ENCODE measurements at regions not wholly inside any gene's neighbourhood (a gene's known extent, or its start where the extent isn't known, plus 50 kb on each side); places are given as distances from the start of the nearest gene placed in this dataset.

DNA sequence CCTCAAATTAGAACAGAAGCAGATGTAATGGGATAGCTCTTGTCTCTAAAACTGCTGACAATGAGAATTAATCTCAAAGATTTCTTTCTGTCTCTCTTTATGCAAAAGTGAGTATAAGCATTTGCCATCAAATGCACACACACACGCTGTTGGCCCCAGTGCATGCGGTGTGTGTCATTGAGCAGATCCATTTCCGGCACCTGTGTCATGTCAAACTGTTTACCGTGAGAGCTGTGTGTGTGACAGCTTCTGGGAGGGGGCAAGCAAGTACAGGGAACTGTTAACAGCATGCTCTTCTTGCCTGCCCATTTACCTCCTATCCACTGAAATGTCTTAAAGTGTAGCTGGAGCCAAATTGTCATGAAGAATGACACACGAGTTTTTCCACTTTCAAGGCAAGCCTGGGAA, 297.9 kb upstream of the FAT4 start:
- Histone ChIP-seq H2BK20ac (ENCODE audit: low read depth, low read length) (no peak overlapping the region), H3K27ac (ENCODE audit: insufficient read depth, low read length) (no peak overlapping the region), H3K56ac (ENCODE audit: extremely low read depth, insufficient read depth, low read length) (no peak overlapping the region), H3K4me2 (ENCODE audit: low read depth, low read length) (no peak overlapping the region; the same call in 1 of the 2 replicates), H4K91ac (ENCODE audit: insufficient read depth, low read depth, low read length) (no peak overlapping the region), H3K18ac (ENCODE audit: low read depth, low read length) (no peak overlapping the region), H3K4me1 (ENCODE audit: control insufficient read depth, insufficient read depth, low read length) (peaks cover 1% of the 10 kb centered on the region; the same call in 1 of the 2 replicates), H2BK15ac (ENCODE audit: low read depth, low read length) (no peak overlapping the region), H3K36me3 (ENCODE audit: control insufficient read depth, insufficient read depth, low read length) (no peaks in the 10 kb centered on the region), H4K20me1 (ENCODE audit: insufficient read depth, low read length) (no peaks in the 10 kb centered on the region), H2BK120ac (ENCODE audit: low read depth, low read length) (no peak overlapping the region), H3K14ac (replicated peaks; ENCODE audit: low read depth, low read length) (no peak overlapping the region), H3K79me1 (ENCODE audit: low read depth in 1 of 2, low read length in 2 of 2) (no peaks in the 10 kb centered on the region), H2AK9ac (replicated peaks; ENCODE audit: low read depth, low read length, poor library complexity) (no peak overlapping the region), H3K9ac (ENCODE audit: low read depth, low read length) (no peak overlapping the region), H2AFZ (replicated peaks; ENCODE audit: low read length, poor library complexity) (peak overlapping the region; percentile 35), H4K8ac (ENCODE audit: low read depth in 2 of 2, low read length in 2 of 2) (no peak overlapping the region), H2AK5ac (ENCODE audit: low read depth, low read length) (no peak overlapping the region), H3K4ac (ENCODE audit: low read depth, low read length) (no peak overlapping the region), H3K4me3 (ENCODE audit: insufficient read depth, low read depth, low read length) (no peak overlapping the region), H2BK5ac (ENCODE audit: low read depth, low read length, poor library complexity, severe bottlenecking) (no peak overlapping the region), H3K23ac (ENCODE audit: low read depth, low read length) (no peak overlapping the region), H3K9me1 (ENCODE audit: insufficient read depth, low read length) (no peaks in the 10 kb centered on the region), H4K5ac (ENCODE audit: low read depth, low read length) (no peak overlapping the region), H3K9me3 (ENCODE audit: control insufficient read depth, insufficient read depth, low read length) (no peaks in the 10 kb centered on the region), H3K27me3 (ENCODE audit: control insufficient read depth, insufficient read depth, low read length) (no peaks in the 10 kb centered on the region)
- no CpG with 5 or more reads among the region's 5 CpGs for WGBS, 2 experiments (ENCODE audit: extremely low coverage in 2 of 2, insufficient read length in 1 of 2)
- dilution Hi-C loops (cut with HindIII; ENCODE audit: low sequenced_read_pairs, unreplicated experiment) (no loop called here), in situ Hi-C loops (cut with MboI; ENCODE audit: low sequenced_read_pairs) (no loop called here), intact Hi-C loops (cut with micrococcal nuclease) (no loop called here)
- DNase-seq (no peak), ATAC-seq (ENCODE audit: low read depth) (no peak)
- peak; percentile 83 for TF ChIP-seq MAFK (IDR thresholded peaks at IDR 0.05; ENCODE audit: low read depth, low read length)
- no peak for TF ChIP-seq POLR2A (IDR thresholded peaks at IDR 0.05; ENCODE audit: low read depth, low read length)
- ChIA-PET CTCF (no interaction called here), POLR2A (ENCODE audit: unreplicated experiment) (no interaction called here)
- BruUV-seq (replicated peaks) = no TSS peak

Data from IMR-90 (cell line).